PC-3 (cell line): ENCODE measurements at regions not wholly inside any gene's neighbourhood (a gene's known extent, or its start where the extent isn't known, plus 50 kb on each side); places are given as distances from the start of the nearest gene placed in this dataset.

Experiments used
- ATAC-seq: fragments of 200-7000 bp; cut with Tn5 transposase; 2 replicates; pipeline ENCODE4 v1.9.1; 2020; ENCODE audit warnings: mild to moderate bottlenecking, moderate library complexity
- BruUV-seq: library from RNA; stranded (reverse); fragments of 400-500 nt; replicated peaks from 2 replicates; lab custom pipeline; 2021; lab: Mats Ljungman, UMichigan
- CTCF ChIA-PET: fragments of 300-600 bp; sonication (Branson Sonifier 250); formaldehyde crosslinking; loops from one replicate; lab custom pipeline; 2022; ENCODE audit warnings: antibody characterized with exemption; lab: Charles Lee
- POLR2A ChIA-PET: fragments of 300-600 bp; sonication (Branson Sonifier 250); formaldehyde crosslinking; loops from one replicate; lab custom pipeline; 2022; ENCODE audit warnings: antibody characterized with exemption; ENCODE audit not compliant: unreplicated experiment; lab: Charles Lee
- DNase-seq: peaks from one replicate; pipeline ENCODE4 v3.0.0-alpha.2; 2015
- H2AFZ ChIP-seq: fragments of 300-600 bp; sonication (generic); 2 replicates; pipeline ENCODE4 v1.6.0; 2016; ENCODE audit warnings: antibody characterized with exemption, low read length
- H3F3A ChIP-seq: fragments of 300-600 bp; sonication (generic); one replicate; pipeline ENCODE4 v1.6.0; 2017; ENCODE audit warnings: antibody characterized with exemption, low read length, control low read depth, mild to moderate bottlenecking; ENCODE audit not compliant: unreplicated experiment
- H3K27ac ChIP-seq: fragments of 300-600 bp; sonication (generic); 2 replicates; pipeline ENCODE4 v1.5.1; 2016; ENCODE audit warnings: mild to moderate bottlenecking, low read length
- H3K27me3 ChIP-seq: fragments of 300-600 bp; sonication (generic); 2 replicates; pipeline ENCODE4 v1.6.1; 2016; ENCODE audit warnings: low read length, mixed read lengths
- H3K36me3 ChIP-seq: fragments of 300-600 bp; sonication (generic); 2 replicates; pipeline ENCODE4 v1.6.1; 2016; ENCODE audit warnings: low read depth, mixed run types, low read length, mixed read lengths
- H3K4me1 ChIP-seq: fragments of 300-600 bp; sonication (generic); 2 replicates; pipeline ENCODE4 v1.5.1; 2016; ENCODE audit warnings: low read length; ENCODE audit not compliant: insufficient read depth
- H3K4me2 ChIP-seq: fragments of 300-600 bp; sonication (generic); 2 replicates; pipeline ENCODE4 v1.6.0; 2016; ENCODE audit warnings: low read length
- H3K4me3 ChIP-seq: fragments of 300-600 bp; sonication (generic); 2 replicates; pipeline ENCODE4 v1.5.1; 2016; ENCODE audit warnings: mild to moderate bottlenecking, low read length, mixed read lengths
- H3K79me2 ChIP-seq: fragments of 300-600 bp; sonication (generic); 2 replicates; pipeline ENCODE4 v1.6.1; 2017; ENCODE audit warnings: low read length, mixed read lengths
- H3K9ac ChIP-seq: fragments of 300-600 bp; sonication (generic); 2 replicates; pipeline ENCODE4 v1.6.0; 2016; ENCODE audit warnings: mild to moderate bottlenecking, low read length
- H3K9me2 ChIP-seq: fragments of 300-600 bp; sonication (generic); replicated peaks from 2 replicates; pipeline ENCODE4 v1.6.1; 2016; ENCODE audit warnings: mixed run types, low read length, mixed read lengths
- H3K9me3 ChIP-seq: fragments of 300-600 bp; sonication (generic); 2 replicates; pipeline ENCODE4 v1.6.1; 2016; ENCODE audit warnings: low read length, mixed read lengths
- H4K20me1 ChIP-seq: fragments of 300-600 bp; sonication (generic); 2 replicates; pipeline ENCODE4 v1.6.1; 2016; ENCODE audit warnings: low read length, mixed read lengths
- EZH2 ChIP-seq: fragments of 300-600 bp; sonication (generic); IDR thresholded peaks from one replicate; pipeline ENCODE4 v1.6.1; 2017; ENCODE audit warnings: antibody characterized with exemption, mild to moderate bottlenecking, low read length; ENCODE audit not compliant: unreplicated experiment
- EZH2phosphoT487 ChIP-seq: fragments of 300-600 bp; sonication (generic); IDR thresholded peaks from 2 replicates; pipeline ENCODE4 v1.6.1; 2018; ENCODE audit warnings: mild to moderate bottlenecking, antibody characterized with exemption, low read length, borderline replicate concordance
- intact Hi-C: fragments of 100-400 bp; cut with micrococcal nuclease; formaldehyde crosslinking; loops from 2 replicates; pipeline ENCODE4 v1.9.0; 2023
- TF ChIP-seq, protein P1 (sequence below): fragments of 300-600 bp; sonication (generic); conservative IDR thresholded peaks from 2 replicates; pipeline ENCODE4 v1.5.1; 2017; ENCODE audit warnings: antibody characterized with exemption, low read depth, mild to moderate bottlenecking, low read length

DNA sequence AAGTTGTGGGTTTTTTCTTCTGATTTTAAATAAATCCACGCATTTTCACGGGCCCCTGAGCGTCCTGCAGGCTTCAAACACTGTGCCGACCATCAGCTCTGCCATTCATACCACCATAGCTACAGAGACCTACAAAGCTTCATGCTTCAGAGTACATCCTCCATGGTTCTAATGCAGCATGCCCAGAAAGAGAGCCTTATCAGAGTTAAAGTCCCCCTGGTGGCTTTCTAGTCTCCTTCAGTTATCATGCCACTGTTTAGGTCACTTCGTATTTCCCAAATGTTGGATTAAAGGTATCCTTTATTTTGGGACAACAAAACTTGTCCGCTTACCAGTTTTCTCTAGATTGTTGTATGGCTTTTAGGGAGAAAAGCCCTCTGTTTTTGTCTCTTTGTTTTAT lies 66.7 kb upstream of the VCX2 start:
- ATAC-seq (peak; percentile 35; the same call in 1 of the 2 replicates), DNase-seq (peak; percentile 6)
- ChIA-PET POLR2A (no interaction called here), CTCF (interaction anchor here (0.6 kb wide), 1 partner anchor 28 kb away, joined by 4 read pairs; no protein-coding TSS in a partner anchor)
- no peak overlapping the region for H3K27ac ChIP-seq
- no peaks in the 10 kb centered on the region for H3K27me3 ChIP-seq
- no peak overlapping the region for H2AFZ ChIP-seq
- H3K4me1 ChIP-seq: no peaks in the 10 kb centered on the region
- H3K9me2 ChIP-seq: no peaks in the 10 kb centered on the region
- no peaks in the 10 kb centered on the region for H4K20me1 ChIP-seq
- no peak overlapping the region for H3K4me2 ChIP-seq
- no peaks in the 10 kb centered on the region for H3K9me3 ChIP-seq
- BruUV-seq: no TSS peak
- no peaks in the 10 kb centered on the region for H3K36me3 ChIP-seq
- no peaks in the 10 kb centered on the region for H3F3A ChIP-seq
- no peak overlapping the region for H3K4me3 ChIP-seq
- TF ChIP-seq, protein P1, sequence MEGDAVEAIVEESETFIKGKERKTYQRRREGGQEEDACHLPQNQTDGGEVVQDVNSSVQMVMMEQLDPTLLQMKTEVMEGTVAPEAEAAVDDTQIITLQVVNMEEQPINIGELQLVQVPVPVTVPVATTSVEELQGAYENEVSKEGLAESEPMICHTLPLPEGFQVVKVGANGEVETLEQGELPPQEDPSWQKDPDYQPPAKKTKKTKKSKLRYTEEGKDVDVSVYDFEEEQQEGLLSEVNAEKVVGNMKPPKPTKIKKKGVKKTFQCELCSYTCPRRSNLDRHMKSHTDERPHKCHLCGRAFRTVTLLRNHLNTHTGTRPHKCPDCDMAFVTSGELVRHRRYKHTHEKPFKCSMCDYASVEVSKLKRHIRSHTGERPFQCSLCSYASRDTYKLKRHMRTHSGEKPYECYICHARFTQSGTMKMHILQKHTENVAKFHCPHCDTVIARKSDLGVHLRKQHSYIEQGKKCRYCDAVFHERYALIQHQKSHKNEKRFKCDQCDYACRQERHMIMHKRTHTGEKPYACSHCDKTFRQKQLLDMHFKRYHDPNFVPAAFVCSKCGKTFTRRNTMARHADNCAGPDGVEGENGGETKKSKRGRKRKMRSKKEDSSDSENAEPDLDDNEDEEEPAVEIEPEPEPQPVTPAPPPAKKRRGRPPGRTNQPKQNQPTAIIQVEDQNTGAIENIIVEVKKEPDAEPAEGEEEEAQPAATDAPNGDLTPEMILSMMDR: peak; percentile 29; the same call in 1 of the 2 replicates
- TF ChIP-seq EZH2 (no peak), EZH2phosphoT487 (no peak)
- intact Hi-C loops: loop anchor here (1.0 kb wide), 1 partner anchor 241 kb away; no protein-coding TSS in a partner anchor
- H3K9ac ChIP-seq: no peak overlapping the region
- no peaks in the 10 kb centered on the region for H3K79me2 ChIP-seq

DNA sequence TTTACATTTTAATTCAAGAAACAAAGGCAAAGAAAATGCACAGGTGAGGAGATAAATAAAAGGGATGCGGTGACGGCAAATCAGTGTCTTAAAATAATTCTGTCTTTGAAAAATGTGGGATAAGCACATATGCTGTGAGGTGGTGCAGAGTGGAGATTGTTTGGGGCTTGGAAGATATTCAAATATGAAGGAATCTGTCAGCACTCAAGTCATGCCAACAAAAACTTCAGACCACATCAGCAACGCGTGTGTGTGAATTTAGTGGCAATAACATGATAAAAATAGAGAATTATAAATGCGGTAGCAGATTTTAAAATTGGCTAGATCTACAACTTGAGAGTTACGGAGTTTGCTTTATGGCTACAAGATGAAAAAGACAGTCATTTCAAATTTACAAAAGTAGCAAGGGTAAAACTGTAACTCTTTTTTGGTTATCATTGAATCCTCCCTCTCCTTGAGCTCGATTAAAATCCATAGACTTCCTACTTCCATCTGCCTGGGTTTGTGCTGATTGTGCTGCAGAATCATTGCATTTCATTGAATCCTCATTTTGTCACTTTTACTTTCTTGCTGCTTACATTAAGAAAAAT lies 71.5 kb upstream of the VCX2 start:
- BruUV-seq: no TSS peak
- H3K4me2 ChIP-seq: no peak overlapping the region
- H3F3A ChIP-seq: no peaks in the 10 kb centered on the region
- no peaks in the 10 kb centered on the region for H3K9me3 ChIP-seq
- no peaks in the 10 kb centered on the region for H3K27me3 ChIP-seq
- DNase-seq (no peak), ATAC-seq (no peak)
- no peak overlapping the region for H3K4me3 ChIP-seq
- H3K9ac ChIP-seq: no peak overlapping the region
- no peak overlapping the region for H2AFZ ChIP-seq
- H3K27ac ChIP-seq: no peak overlapping the region
- ChIA-PET POLR2A (no interaction called here), CTCF (no interaction called here)
- H3K9me2 ChIP-seq: no peaks in the 10 kb centered on the region
- no peaks in the 10 kb centered on the region for H3K4me1 ChIP-seq
- H3K36me3 ChIP-seq: no peaks in the 10 kb centered on the region
- H3K79me2 ChIP-seq: no peaks in the 10 kb centered on the region
- H4K20me1 ChIP-seq: no peaks in the 10 kb centered on the region
- no peak for TF ChIP-seq EZH2
- TF ChIP-seq EZH2phosphoT487: no peak
- TF ChIP-seq, protein P1: no peak
- intact Hi-C loops: no loop called here

DNA sequence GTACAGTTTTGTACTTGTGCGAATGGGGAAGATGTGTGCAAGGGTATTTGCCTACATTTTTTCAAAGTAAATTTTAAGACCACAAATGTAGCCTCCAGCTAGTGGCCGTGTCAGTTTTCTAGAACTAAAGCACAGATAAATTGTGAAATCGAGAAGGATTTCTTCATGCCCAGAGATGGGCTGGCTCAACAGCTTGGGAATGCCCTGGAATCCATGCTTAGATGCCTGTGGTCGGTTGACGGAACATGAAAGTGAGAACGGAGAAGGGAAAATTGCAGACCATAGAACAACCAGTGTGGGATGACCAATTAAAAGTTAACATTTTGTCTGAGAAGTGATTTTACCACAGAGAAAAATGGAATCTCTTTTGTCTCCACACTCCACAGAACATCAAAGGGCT lies 73.2 kb upstream of the VCX2 start:
- ATAC-seq (no peak), DNase-seq (no peak)
- H3K9me3 ChIP-seq: no peaks in the 10 kb centered on the region
- H4K20me1 ChIP-seq: no peaks in the 10 kb centered on the region
- no peaks in the 10 kb centered on the region for H3K4me1 ChIP-seq
- H3K27ac ChIP-seq: no peak overlapping the region
- no peak overlapping the region for H3K4me3 ChIP-seq
- H3K79me2 ChIP-seq: no peaks in the 10 kb centered on the region
- H3K4me2 ChIP-seq: no peak overlapping the region
- ChIA-PET CTCF (no interaction called here), POLR2A (no interaction called here)
- H3K9me2 ChIP-seq: no peaks in the 10 kb centered on the region
- intact Hi-C loops: no loop called here
- no peaks in the 10 kb centered on the region for H3F3A ChIP-seq
- TF ChIP-seq, protein P1: no peak
- no peak for TF ChIP-seq EZH2phosphoT487
- no peak for TF ChIP-seq EZH2
- no peaks in the 10 kb centered on the region for H3K27me3 ChIP-seq
- H3K36me3 ChIP-seq: no peaks in the 10 kb centered on the region
- no TSS peak for BruUV-seq
- no peak overlapping the region for H2AFZ ChIP-seq
- H3K9ac ChIP-seq: no peak overlapping the region
